ENCODE measurements at regions not wholly inside any gene's neighbourhood (a gene's known extent, or its start where the extent isn't known, plus 50 kb on each side); places are given as distances from the start of the nearest gene placed in this dataset.

DNA sequence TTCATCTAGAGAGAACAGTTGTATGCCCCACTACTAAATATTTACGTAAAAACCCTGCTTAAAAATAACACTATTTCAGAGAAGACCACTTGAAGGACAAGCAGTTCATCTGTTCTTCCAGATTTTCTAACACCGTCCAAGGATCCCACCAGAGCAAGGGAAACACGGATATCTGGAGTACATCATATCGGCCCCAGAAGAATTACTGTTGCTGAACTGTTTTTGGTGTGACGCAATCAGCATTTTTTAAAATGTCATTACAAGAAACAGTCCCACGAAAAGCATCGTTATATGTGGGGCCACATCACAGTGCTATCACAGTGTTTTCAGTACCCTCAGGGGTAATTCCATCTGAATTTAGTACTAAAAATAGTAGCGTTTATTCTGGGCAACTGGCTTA, 134.5 kb upstream of the PKDCC start:
- Histone ChIP-seq H3K9ac (ENCODE audit: low read length) (no peak overlapping the region), H3K4me3 (ENCODE audit: low read length) (no peak overlapping the region), H3F3A (ENCODE audit: insufficient read depth, low read length) (no peaks in the 10 kb centered on the region)

DNA sequence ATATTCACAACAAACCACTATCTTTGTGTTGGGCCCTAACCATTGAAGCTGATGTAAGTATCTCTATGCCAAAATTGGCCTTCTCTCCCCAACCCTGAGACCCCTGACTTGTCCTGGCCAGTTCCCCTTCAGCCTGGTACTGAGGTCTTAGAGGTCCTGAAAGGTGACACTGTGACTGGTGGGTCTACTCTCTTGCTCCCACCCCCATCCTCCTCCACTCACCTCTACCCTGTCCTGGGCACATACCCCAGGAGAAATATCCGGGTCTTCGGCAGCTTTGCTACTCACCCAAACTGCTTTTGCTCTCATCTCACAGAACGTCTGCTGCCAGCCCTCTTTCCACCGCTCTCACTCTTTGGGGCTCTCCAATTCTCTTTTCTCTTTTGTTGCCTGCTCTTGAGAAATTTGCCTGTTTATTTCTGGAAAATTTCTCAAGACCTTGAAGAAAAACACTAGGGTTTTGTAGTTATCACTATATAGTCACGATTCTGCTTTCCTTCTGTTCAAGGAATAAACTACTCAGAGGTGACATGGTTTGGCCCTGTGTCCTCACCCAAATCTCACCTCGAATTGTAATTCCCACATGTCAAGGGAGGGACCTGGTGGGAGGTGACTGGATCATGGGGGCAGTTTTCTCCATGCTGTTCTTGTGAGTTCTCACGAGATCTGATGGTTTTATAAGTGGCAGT, 133.8 kb upstream of the PKDCC start:
- Histone ChIP-seq H3K4me2 (ENCODE audit: low read depth, low read length) (no peak overlapping the region), H3K79me2 (ENCODE audit: low read length) (no peaks in the 10 kb centered on the region), H3K4me3 (ENCODE audit: low read length) (no peak overlapping the region), H3K4me1 (ENCODE audit: low read length) (no peaks in the 10 kb centered on the region), H3K27me3 (replicated peaks; ENCODE audit: insufficient read depth, low read length) (no peaks in the 10 kb centered on the region), H3K9ac (ENCODE audit: low read length) (no peak overlapping the region), H2AFZ (ENCODE audit: low read length) (no peak overlapping the region), H3K9me2 (replicated peaks; ENCODE audit: insufficient read depth, low read length) (no peaks in the 10 kb centered on the region), H3K27ac (ENCODE audit: low read length) (no peak overlapping the region), H3K9me3 (replicated peaks; ENCODE audit: insufficient read depth, low read length) (no peaks in the 10 kb centered on the region), H3F3A (ENCODE audit: insufficient read depth, low read length) (no peaks in the 10 kb centered on the region), H4K20me1 (ENCODE audit: insufficient read depth, low read length) (no peaks in the 10 kb centered on the region), H3K36me3 (replicated peaks; ENCODE audit: insufficient read depth, low read length) (no peaks in the 10 kb centered on the region)
- TF ChIP-seq EZH2phosphoT487 (IDR thresholded peaks at IDR 0.05; ENCODE audit: low read length) (no peak), EZH2 (optimal IDR thresholded peaks at IDR 0.05; ENCODE audit: low read depth, low read length) (no peak)
- TF ChIP-seq, protein P1, sequence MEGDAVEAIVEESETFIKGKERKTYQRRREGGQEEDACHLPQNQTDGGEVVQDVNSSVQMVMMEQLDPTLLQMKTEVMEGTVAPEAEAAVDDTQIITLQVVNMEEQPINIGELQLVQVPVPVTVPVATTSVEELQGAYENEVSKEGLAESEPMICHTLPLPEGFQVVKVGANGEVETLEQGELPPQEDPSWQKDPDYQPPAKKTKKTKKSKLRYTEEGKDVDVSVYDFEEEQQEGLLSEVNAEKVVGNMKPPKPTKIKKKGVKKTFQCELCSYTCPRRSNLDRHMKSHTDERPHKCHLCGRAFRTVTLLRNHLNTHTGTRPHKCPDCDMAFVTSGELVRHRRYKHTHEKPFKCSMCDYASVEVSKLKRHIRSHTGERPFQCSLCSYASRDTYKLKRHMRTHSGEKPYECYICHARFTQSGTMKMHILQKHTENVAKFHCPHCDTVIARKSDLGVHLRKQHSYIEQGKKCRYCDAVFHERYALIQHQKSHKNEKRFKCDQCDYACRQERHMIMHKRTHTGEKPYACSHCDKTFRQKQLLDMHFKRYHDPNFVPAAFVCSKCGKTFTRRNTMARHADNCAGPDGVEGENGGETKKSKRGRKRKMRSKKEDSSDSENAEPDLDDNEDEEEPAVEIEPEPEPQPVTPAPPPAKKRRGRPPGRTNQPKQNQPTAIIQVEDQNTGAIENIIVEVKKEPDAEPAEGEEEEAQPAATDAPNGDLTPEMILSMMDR (IDR thresholded peaks at IDR 0.05; ENCODE audit: low read length): no peak
- DNase-seq: no peak

More for the DNA sequence above, 134.5 kb upstream of the PKDCC start:
- Histone ChIP-seq H3K27me3 (replicated peaks; ENCODE audit: insufficient read depth, low read length) (no peaks in the 10 kb centered on the region), H2AFZ (ENCODE audit: low read length) (no peak overlapping the region), H3K9me2 (replicated peaks; ENCODE audit: insufficient read depth, low read length) (no peaks in the 10 kb centered on the region), H3K4me2 (ENCODE audit: low read depth, low read length) (no peak overlapping the region), H4K20me1 (ENCODE audit: insufficient read depth, low read length) (no peaks in the 10 kb centered on the region), H3K4me1 (ENCODE audit: low read length) (no peaks in the 10 kb centered on the region), H3K9me3 (replicated peaks; ENCODE audit: insufficient read depth, low read length) (no peaks in the 10 kb centered on the region), H3K36me3 (replicated peaks; ENCODE audit: insufficient read depth, low read length) (no peaks in the 10 kb centered on the region), H3K27ac (ENCODE audit: low read length) (no peak overlapping the region), H3K79me2 (ENCODE audit: low read length) (no peaks in the 10 kb centered on the region)
- TF ChIP-seq EZH2phosphoT487 (IDR thresholded peaks at IDR 0.05; ENCODE audit: low read length) (no peak), EZH2 (optimal IDR thresholded peaks at IDR 0.05; ENCODE audit: low read depth, low read length) (no peak)
- TF ChIP-seq, protein P1 (IDR thresholded peaks at IDR 0.05; ENCODE audit: low read length): no peak
- DNase-seq: no peak

DNA sequence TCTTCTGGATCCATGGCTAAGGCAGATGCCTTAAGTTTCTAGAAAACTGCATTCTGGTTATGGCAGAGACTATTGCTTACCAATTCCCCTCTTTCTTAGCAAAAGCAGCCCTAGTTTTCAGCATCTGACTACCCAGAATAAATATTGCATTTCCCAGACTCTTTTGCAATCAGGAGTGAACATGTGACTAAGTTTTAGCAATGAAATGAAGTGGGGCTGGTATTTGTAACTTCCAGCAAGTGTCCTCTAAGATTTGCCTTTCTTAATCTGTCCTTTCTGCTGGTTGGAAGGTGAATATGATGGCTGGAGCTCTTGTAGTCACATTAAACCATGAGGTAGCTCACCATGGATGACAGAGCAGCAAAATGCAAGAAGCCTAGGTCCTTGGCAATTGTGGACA, 132.9 kb upstream of the PKDCC start:
- H3K9ac ChIP-seq (ENCODE audit: low read length): no peak overlapping the region
- H3K36me3 ChIP-seq (replicated peaks; ENCODE audit: insufficient read depth, low read length): no peaks in the 10 kb centered on the region
- no peaks in the 10 kb centered on the region for H3K9me2 ChIP-seq (replicated peaks; ENCODE audit: insufficient read depth, low read length)
- H3K9me3 ChIP-seq (replicated peaks; ENCODE audit: insufficient read depth, low read length): no peaks in the 10 kb centered on the region
- H3K27me3 ChIP-seq (replicated peaks; ENCODE audit: insufficient read depth, low read length): no peaks in the 10 kb centered on the region
- H3K4me1 ChIP-seq (ENCODE audit: low read length): no peaks in the 10 kb centered on the region
- DNase-seq: no peak
- H3K27ac ChIP-seq (ENCODE audit: low read length): no peak overlapping the region
- no peaks in the 10 kb centered on the region for H3F3A ChIP-seq (ENCODE audit: insufficient read depth, low read length)
- TF ChIP-seq EZH2 (optimal IDR thresholded peaks at IDR 0.05; ENCODE audit: low read depth, low read length) (no peak), EZH2phosphoT487 (IDR thresholded peaks at IDR 0.05; ENCODE audit: low read length) (no peak)
- TF ChIP-seq, protein P1 (IDR thresholded peaks at IDR 0.05; ENCODE audit: low read length): no peak
- no peak overlapping the region for H3K4me2 ChIP-seq (ENCODE audit: low read depth, low read length)
- no peak overlapping the region for H3K4me3 ChIP-seq (ENCODE audit: low read length)
- no peak overlapping the region for H2AFZ ChIP-seq (ENCODE audit: low read length)
- H3K79me2 ChIP-seq (ENCODE audit: low read length): no peaks in the 10 kb centered on the region
- H4K20me1 ChIP-seq (ENCODE audit: insufficient read depth, low read length): no peaks in the 10 kb centered on the region

All from MM.1S (cell line).